CD4-positive, alpha-beta T cell treated with Interleukin-1 beta for 1 hour (primary cell): ENCODE measurements at regions not wholly inside any gene's neighbourhood (a gene's known extent, or its start where the extent isn't known, plus 50 kb on each side); places are given as distances from the start of the nearest gene placed in this dataset.
"Not testable (repeated sequence)": the region's sequence is repeated elsewhere in the genome, so short reads cannot be mapped to it uniquely, and the experiment has no call there.

Source experiments
- DNase-seq, 2 donors: peaks; one replicate each; pipeline ENCODE4 v3.0.0-alpha.2; 2020 to 2022

- DNase-seq = no peak
Measured at GRCh38 chr4:123682931-123683330, 286.3 kb downstream of the SPRY1 start.

- DNase-seq = not testable (repeated sequence)
Measured at GRCh38 chr4:123684937-123685336, 288.3 kb downstream of the SPRY1 start.

GRCh38 chr4:123695531-123695930, 298.9 kb downstream of the SPRY1 start:
- not testable (repeated sequence) for DNase-seq

- no peak for DNase-seq
Measured at GRCh38 chr4:123696687-123697086, 300.1 kb downstream of the SPRY1 start.

- DNase-seq = no peak
Measured at GRCh38 chr4:123698556-123698955, 302.0 kb downstream of the SPRY1 start.

GRCh38 chr4:123699880-123700771, 303.5 kb downstream of the SPRY1 start:
- DNase-seq = no peak

- DNase-seq = no peak
Measured at GRCh38 chr4:123701131-123701575, 304.6 kb downstream of the SPRY1 start.

- no peak for DNase-seq
Measured at GRCh38 chr4:123705419-123705818, 308.8 kb downstream of the SPRY1 start.

GRCh38 chr4:123706973-123707372, 310.4 kb downstream of the SPRY1 start:
- DNase-seq = no peak

GRCh38 chr4:123708902-123709301, 312.3 kb downstream of the SPRY1 start:
- no peak for DNase-seq

- DNase-seq = no peak
Measured at GRCh38 chr4:123709336-123709735, 312.7 kb downstream of the SPRY1 start.

GRCh38 chr4:123731035-123731434, 334.4 kb downstream of the SPRY1 start:
- no peak for DNase-seq

- no peak for DNase-seq
Measured at GRCh38 chr4:123737156-123737555, 340.6 kb downstream of the SPRY1 start.

GRCh38 chr4:123739806-123740205, 343.2 kb downstream of the SPRY1 start:
- no peak for DNase-seq

GRCh38 chr4:123740236-123740635, 343.6 kb downstream of the SPRY1 start:
- DNase-seq = no peak

- DNase-seq = no peak
Measured at GRCh38 chr4:123741906-123742305, 345.3 kb downstream of the SPRY1 start.

- DNase-seq = no peak
Measured at GRCh38 chr4:123743848-123744247, 347.3 kb downstream of the SPRY1 start.

GRCh38 chr4:123744664-123745290, 348.2 kb downstream of the SPRY1 start:
- DNase-seq = no peak

GRCh38 chr4:123747016-123747415, 350.4 kb downstream of the SPRY1 start:
- no peak for DNase-seq

- DNase-seq = no peak
Measured at GRCh38 chr4:123748806-123749205, 352.2 kb downstream of the SPRY1 start.

- no peak for DNase-seq
Measured at GRCh38 chr4:123749383-123749782, 352.8 kb downstream of the SPRY1 start.

GRCh38 chr4:123750044-123750443, 353.4 kb downstream of the SPRY1 start:
- DNase-seq = no peak

GRCh38 chr4:123755655-123756054, 359.1 kb downstream of the SPRY1 start:
- DNase-seq = no peak

- DNase-seq = no peak
Measured at GRCh38 chr4:123767806-123768205, 371.2 kb downstream of the SPRY1 start.
